H9 (cell line): ENCODE measurements at regions not wholly inside any gene's neighbourhood (a gene's known extent, or its start where the extent isn't known, plus 50 kb on each side); places are given as distances from the start of the nearest gene placed in this dataset.

Source experiments
- DNase-seq: peaks from one replicate; pipeline ENCODE4 v3.0.0-alpha.2; 2017
- H2AFZ ChIP-seq: one replicate; pipeline ENCODE4 v1.6.1; 2013; ENCODE audit warnings: mild to moderate bottlenecking, low read length, control low read depth, moderate library complexity
- H2AK5ac ChIP-seq: 2 replicates; pipeline ENCODE4 v1.6.1; 2013; ENCODE audit warnings: low read length, control low read depth, mixed read lengths; ENCODE audit not compliant: insufficient read length
- H2BK120ac ChIP-seq: one replicate; pipeline ENCODE4 v1.6.1; 2013; ENCODE audit warnings: low read depth, mild to moderate bottlenecking, low read length, control low read depth, inconsistent platforms; ENCODE audit not compliant: poor library complexity, severe bottlenecking
- H2BK12ac ChIP-seq: 2 replicates; pipeline ENCODE4 v1.6.1; 2013; ENCODE audit warnings: low read length, control low read depth, mixed read lengths, low read depth; ENCODE audit not compliant: insufficient read length
- H2BK15ac ChIP-seq: 2 replicates; pipeline ENCODE4 v1.6.1; 2013; ENCODE audit warnings: low read depth, low read length, control low read depth
- H2BK20ac ChIP-seq: one replicate; pipeline ENCODE4 v1.6.1; 2013; ENCODE audit warnings: low read depth, mild to moderate bottlenecking, low read length, control low read depth, inconsistent platforms; ENCODE audit not compliant: poor library complexity, severe bottlenecking
- H2BK5ac ChIP-seq: 2 replicates; pipeline ENCODE4 v1.6.1; 2013; ENCODE audit warnings: low read length, control low read depth, mixed read lengths; ENCODE audit not compliant: insufficient read length
- H3K14ac ChIP-seq: 2 replicates; pipeline ENCODE4 v1.6.1; 2013; ENCODE audit warnings: low read length, control low read depth; ENCODE audit not compliant: insufficient read depth
- H3K18ac ChIP-seq: 2 replicates; pipeline ENCODE4 v1.6.1; 2013; ENCODE audit warnings: low read depth, mild to moderate bottlenecking, mixed read lengths, low read length, control low read depth; ENCODE audit not compliant: insufficient read length
- H3K23ac ChIP-seq: 2 replicates; pipeline ENCODE4 v1.6.1; 2013; ENCODE audit warnings: low read length, control low read depth, mixed read lengths, low read depth; ENCODE audit not compliant: insufficient read length
- H3K23me2 ChIP-seq: 2 replicates; pipeline ENCODE4 v1.6.1; 2013; ENCODE audit warnings: low read depth, mild to moderate bottlenecking, mixed read lengths, low read length, control low read depth; ENCODE audit not compliant: insufficient read length, poor library complexity, severe bottlenecking
- H3K27ac ChIP-seq: 2 replicates; pipeline ENCODE4 v1.5.1; 2013; ENCODE audit warnings: low read length, control low read depth, mixed read lengths, low read depth; ENCODE audit not compliant: insufficient read length
- H3K27me3 ChIP-seq: 2 replicates; pipeline ENCODE4 v1.6.1; 2013; ENCODE audit warnings: low read length, control low read depth, inconsistent platforms; ENCODE audit not compliant: insufficient read depth
- H3K4ac ChIP-seq: 2 replicates; pipeline ENCODE4 v1.6.1; 2013; ENCODE audit warnings: low read depth, mild to moderate bottlenecking, control low read depth, inconsistent platforms, low read length, moderate library complexity
- H3K4me1 ChIP-seq: 2 replicates; pipeline ENCODE4 v1.6.1; 2013; ENCODE audit warnings: low read length, control low read depth, inconsistent platforms; ENCODE audit not compliant: insufficient read depth
- H3K4me2 ChIP-seq: 2 replicates; pipeline ENCODE4 v1.6.1; 2013; ENCODE audit warnings: low read length, control low read depth, mixed read lengths; ENCODE audit not compliant: insufficient read length, insufficient read depth
- H3K56ac ChIP-seq: 2 replicates; pipeline ENCODE4 v1.6.1; 2013; ENCODE audit warnings: low read depth, mild to moderate bottlenecking, mixed read lengths, low read length, control low read depth; ENCODE audit not compliant: insufficient read length
- H3K79me1 ChIP-seq: 2 replicates; pipeline ENCODE4 v1.6.1; 2013; ENCODE audit warnings: low read depth, mild to moderate bottlenecking, moderate library complexity, low read length, control low read depth, inconsistent platforms; ENCODE audit not compliant: insufficient read depth, poor library complexity, severe bottlenecking
- H3K79me2 ChIP-seq: 2 replicates; pipeline ENCODE4 v1.6.1; 2013; ENCODE audit warnings: low read length, control low read depth, inconsistent platforms; ENCODE audit not compliant: insufficient read depth
- H3K9ac ChIP-seq: 2 replicates; pipeline ENCODE4 v1.6.1; 2013; ENCODE audit warnings: low read length, control low read depth, mixed read lengths; ENCODE audit not compliant: insufficient read length; ENCODE audit errors: extremely low read depth
- H3K9me3 ChIP-seq: one replicate; pipeline ENCODE4 v1.6.1; 2013; ENCODE audit warnings: low read depth, low read length, inconsistent platforms; ENCODE audit not compliant: control insufficient read depth
- H3T11ph ChIP-seq: one replicate; pipeline ENCODE4 v1.6.1; 2013; ENCODE audit warnings: mild to moderate bottlenecking, low read length, control low read depth, inconsistent platforms
- H4K20me1 ChIP-seq: one replicate; pipeline ENCODE4 v1.6.1; 2013; ENCODE audit not compliant: control insufficient read depth, insufficient read length, insufficient read depth
- H4K5ac ChIP-seq: 2 replicates; pipeline ENCODE4 v1.6.1; 2013; ENCODE audit warnings: low read depth, mild to moderate bottlenecking, mixed read lengths, low read length, control low read depth; ENCODE audit not compliant: insufficient read length
- H4K8ac ChIP-seq: replicated peaks from 2 replicates; pipeline ENCODE4 v1.6.1; 2013; ENCODE audit warnings: low read length, control low read depth, mixed read lengths, low read depth; ENCODE audit not compliant: insufficient read length
- H4K91ac ChIP-seq: 2 replicates; pipeline ENCODE4 v1.6.1; 2013; ENCODE audit warnings: low read depth, mild to moderate bottlenecking, moderate library complexity, mixed read lengths, low read length, control low read depth; ENCODE audit not compliant: insufficient read length
- H3K27ac Mint-ChIP-seq, 3 experiments: 2 replicates in 2 of 3; 3 replicates in 1 of 3; pipeline ENCODE4 v1.8.0; 2020 to 2021; ENCODE audit warnings: mixed read lengths in 3 of 3, mild to moderate bottlenecking in 1 of 3, moderate library complexity in 1 of 3
- H3K27me3 Mint-ChIP-seq: 2 replicates; pipeline ENCODE4 v1.8.0; 2021; ENCODE audit warnings: low read depth, mild to moderate bottlenecking, moderate library complexity, mixed read lengths
- H3K36me3 Mint-ChIP-seq, 3 experiments: 2 replicates in 2 of 3; 3 replicates in 1 of 3; pipeline ENCODE4 v1.8.0; 2020 to 2021; ENCODE audit warnings: low read depth in 3 of 3, mixed read lengths in 3 of 3; ENCODE audit not compliant: insufficient read depth in 1 of 3
- H3K4me1 Mint-ChIP-seq, 2 experiments: 2 replicates each; pipeline ENCODE4 v1.8.0; 2020; ENCODE audit warnings: mixed read lengths in 2 of 2
- H3K4me3 Mint-ChIP-seq, 2 experiments: 2 replicates in 1 of 2; 3 replicates in 1 of 2; pipeline ENCODE4 v1.8.0; 2020 to 2021; ENCODE audit warnings: mild to moderate bottlenecking in 2 of 2, mixed read lengths in 2 of 2, moderate library complexity in 1 of 2
- H3K9me3 Mint-ChIP-seq, 2 experiments: 2 replicates in 1 of 2; 3 replicates in 1 of 2; pipeline ENCODE4 v1.8.0; 2020; ENCODE audit warnings: mild to moderate bottlenecking in 2 of 2, mixed read lengths in 2 of 2, moderate library complexity in 1 of 2
- CTCF ChIP-seq: fragments of 200-600 bp; sonication (generic); conservative IDR thresholded peaks from 3 replicates; pipeline ENCODE4 v1.8.0; 2021; ENCODE audit warnings: antibody characterized with exemption, mild to moderate bottlenecking
- WGBS: extraction: QIAGEN DNeasy Blood & Tissue Kit; methylation state at CpG from one replicate; pipeline ENCODE4 v1.1.7; 2013; ENCODE audit warnings: missing lambda C conversion rate, low lambda C conversion rate, mixed read lengths; ENCODE audit not compliant: insufficient read length; ENCODE audit errors: extremely low coverage; 5-methylcytosine and 5-hydroxymethylcytosine counted together

- no peaks in the 10 kb centered on the region for H3K27me3 ChIP-seq
- H3K14ac ChIP-seq, result no peak overlapping the region
- H3K23me2 ChIP-seq, result no peaks in the 10 kb centered on the region
- Mint-ChIP-seq H3K27me3 (no peaks in the 10 kb centered on the region), H3K36me3 (no peaks in the 10 kb centered on the region), H3K4me3 (no peak overlapping the region), H3K27ac (no peak overlapping the region), H3K9me3 (no peaks in the 10 kb centered on the region), H3K4me1 (no peaks in the 10 kb centered on the region)
- no peak overlapping the region for H4K8ac ChIP-seq
- no peaks in the 10 kb centered on the region for H4K20me1 ChIP-seq
- H2BK120ac ChIP-seq, result no peak overlapping the region
- no peak overlapping the region for H3K4me2 ChIP-seq
- no peak overlapping the region for H2BK12ac ChIP-seq
- no peaks in the 10 kb centered on the region for H3K79me1 ChIP-seq
- no peak overlapping the region for H4K5ac ChIP-seq
- H2BK15ac ChIP-seq, result no peak overlapping the region
- H2AFZ ChIP-seq, result no peak overlapping the region
- no peaks in the 10 kb centered on the region for H3K9me3 ChIP-seq
- no peak overlapping the region for H3K23ac ChIP-seq
- H2AK5ac ChIP-seq, result no peak overlapping the region
- no peaks in the 10 kb centered on the region for H3K4me1 ChIP-seq
- H4K91ac ChIP-seq, result no peak overlapping the region
- no peak for DNase-seq
- H2BK5ac ChIP-seq, result no peak overlapping the region
- no peak overlapping the region for H3T11ph ChIP-seq
- H3K4ac ChIP-seq, result no peak overlapping the region
- no peak for TF ChIP-seq CTCF
- no peak overlapping the region for H3K9ac ChIP-seq
- no peak overlapping the region for H3K56ac ChIP-seq
- H3K79me2 ChIP-seq, result no peaks in the 10 kb centered on the region
- H3K27ac ChIP-seq, result no peak overlapping the region
- no peak overlapping the region for H3K18ac ChIP-seq
- no peak overlapping the region for H2BK20ac ChIP-seq
- WGBS, result no CpG with 5 or more reads among the region's 6 CpGs
Measured at GRCh38 chr4:131447883-131448282, 1701.2 kb upstream of the PCDH10 start.
